DND-41 (cell line): ENCODE measurements at regions not wholly inside any gene's neighbourhood (a gene's known extent, or its start where the extent isn't known, plus 50 kb on each side); places are given as distances from the start of the nearest gene placed in this dataset.

Experiments used
- EZH2 ChIP-seq: IDR thresholded peaks from 3 replicates; pipeline ENCODE4 v1.6.1; 2012; ENCODE audit warnings: borderline replicate concordance, low read depth, mild to moderate bottlenecking, moderate library complexity, low read length, inconsistent platforms; ENCODE audit not compliant: severe bottlenecking
- TF ChIP-seq, protein P1 (sequence below): IDR thresholded peaks from 2 replicates; pipeline ENCODE4 v1.5.1; 2012; ENCODE audit warnings: borderline replicate concordance, low read length, moderate library complexity, mild to moderate bottlenecking; ENCODE audit not compliant: poor library complexity, severe bottlenecking; ENCODE audit errors: extremely low read depth

GRCh38 chr16:58828901-58829545 is 94.9 kb upstream of the GOT2 start:
- TF ChIP-seq, protein P1, sequence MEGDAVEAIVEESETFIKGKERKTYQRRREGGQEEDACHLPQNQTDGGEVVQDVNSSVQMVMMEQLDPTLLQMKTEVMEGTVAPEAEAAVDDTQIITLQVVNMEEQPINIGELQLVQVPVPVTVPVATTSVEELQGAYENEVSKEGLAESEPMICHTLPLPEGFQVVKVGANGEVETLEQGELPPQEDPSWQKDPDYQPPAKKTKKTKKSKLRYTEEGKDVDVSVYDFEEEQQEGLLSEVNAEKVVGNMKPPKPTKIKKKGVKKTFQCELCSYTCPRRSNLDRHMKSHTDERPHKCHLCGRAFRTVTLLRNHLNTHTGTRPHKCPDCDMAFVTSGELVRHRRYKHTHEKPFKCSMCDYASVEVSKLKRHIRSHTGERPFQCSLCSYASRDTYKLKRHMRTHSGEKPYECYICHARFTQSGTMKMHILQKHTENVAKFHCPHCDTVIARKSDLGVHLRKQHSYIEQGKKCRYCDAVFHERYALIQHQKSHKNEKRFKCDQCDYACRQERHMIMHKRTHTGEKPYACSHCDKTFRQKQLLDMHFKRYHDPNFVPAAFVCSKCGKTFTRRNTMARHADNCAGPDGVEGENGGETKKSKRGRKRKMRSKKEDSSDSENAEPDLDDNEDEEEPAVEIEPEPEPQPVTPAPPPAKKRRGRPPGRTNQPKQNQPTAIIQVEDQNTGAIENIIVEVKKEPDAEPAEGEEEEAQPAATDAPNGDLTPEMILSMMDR = no peak
- no peak for TF ChIP-seq EZH2
